ENCODE measurements at regions not wholly inside any gene's neighbourhood (a gene's known extent, or its start where the extent isn't known, plus 50 kb on each side); places are given as distances from the start of the nearest gene placed in this dataset.

DNA sequence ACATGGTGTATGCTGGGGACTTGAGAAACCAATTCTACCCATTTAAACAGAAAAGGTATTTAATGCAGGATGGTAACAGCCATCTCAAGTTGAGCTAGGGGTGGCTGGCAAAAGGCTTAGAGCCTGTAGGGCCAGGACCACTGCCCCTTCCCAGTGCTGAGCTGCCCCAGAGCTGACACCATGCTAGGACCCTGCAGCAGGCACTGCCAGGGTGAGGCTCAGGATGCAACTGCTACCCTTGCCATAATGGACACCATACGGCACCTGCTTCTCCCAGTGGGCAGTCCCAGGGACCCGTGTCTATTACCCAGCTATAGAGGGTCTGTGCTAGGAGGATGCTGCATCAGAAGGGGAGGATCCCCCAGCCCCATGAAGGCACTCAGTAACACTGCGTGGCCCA lies 160.7 kb upstream of the ADCY1 start:
- Mint-ChIP-seq H3K9me3 (peaks cover 16% of the 10 kb centered on the region), H3K27me3 (ENCODE audit: low read depth, poor library complexity) (peaks cover 5% of the 10 kb centered on the region), H3K4me1 (no peaks in the 10 kb centered on the region), H3K4me3 (no peak overlapping the region), H3K36me3 (ENCODE audit: low read depth) (no peaks in the 10 kb centered on the region), H3K27ac (no peak overlapping the region)
- TF ChIP-seq, protein P1, sequence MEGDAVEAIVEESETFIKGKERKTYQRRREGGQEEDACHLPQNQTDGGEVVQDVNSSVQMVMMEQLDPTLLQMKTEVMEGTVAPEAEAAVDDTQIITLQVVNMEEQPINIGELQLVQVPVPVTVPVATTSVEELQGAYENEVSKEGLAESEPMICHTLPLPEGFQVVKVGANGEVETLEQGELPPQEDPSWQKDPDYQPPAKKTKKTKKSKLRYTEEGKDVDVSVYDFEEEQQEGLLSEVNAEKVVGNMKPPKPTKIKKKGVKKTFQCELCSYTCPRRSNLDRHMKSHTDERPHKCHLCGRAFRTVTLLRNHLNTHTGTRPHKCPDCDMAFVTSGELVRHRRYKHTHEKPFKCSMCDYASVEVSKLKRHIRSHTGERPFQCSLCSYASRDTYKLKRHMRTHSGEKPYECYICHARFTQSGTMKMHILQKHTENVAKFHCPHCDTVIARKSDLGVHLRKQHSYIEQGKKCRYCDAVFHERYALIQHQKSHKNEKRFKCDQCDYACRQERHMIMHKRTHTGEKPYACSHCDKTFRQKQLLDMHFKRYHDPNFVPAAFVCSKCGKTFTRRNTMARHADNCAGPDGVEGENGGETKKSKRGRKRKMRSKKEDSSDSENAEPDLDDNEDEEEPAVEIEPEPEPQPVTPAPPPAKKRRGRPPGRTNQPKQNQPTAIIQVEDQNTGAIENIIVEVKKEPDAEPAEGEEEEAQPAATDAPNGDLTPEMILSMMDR (IDR thresholded peaks at IDR 0.05): no peak
- no peak for DNase-seq

DNA sequence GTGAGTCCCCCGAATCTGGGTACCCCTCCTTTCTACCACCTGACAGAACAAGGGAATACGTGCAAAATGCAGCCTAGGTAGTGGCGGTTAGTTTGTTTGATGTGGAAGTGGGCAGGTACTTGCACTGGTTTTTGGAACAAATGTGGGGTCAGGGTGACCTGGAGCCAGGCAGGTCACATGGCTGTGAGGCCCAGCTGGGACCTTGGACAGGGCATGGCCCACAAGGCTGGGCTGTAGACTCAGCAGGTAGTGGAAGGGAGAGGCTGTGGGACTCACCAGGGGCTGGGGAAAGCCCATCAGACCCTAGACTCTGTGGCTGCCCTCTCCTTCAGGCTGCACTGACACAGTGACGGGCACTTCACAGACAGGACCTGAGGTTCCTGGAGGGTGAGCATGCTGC lies 159.9 kb upstream of the ADCY1 start:
- peaks cover 4% of the 10 kb centered on the region for H3K27me3 Mint-ChIP-seq (ENCODE audit: low read depth, poor library complexity)
- peaks cover 16% of the 10 kb centered on the region for H3K9me3 Mint-ChIP-seq
- H3K27ac Mint-ChIP-seq: no peak overlapping the region
- TF ChIP-seq, protein P1 (IDR thresholded peaks at IDR 0.05): no peak
- no peaks in the 10 kb centered on the region for H3K36me3 Mint-ChIP-seq (ENCODE audit: low read depth)
- H3K4me3 Mint-ChIP-seq: no peak overlapping the region
- DNase-seq: no peak
- H3K4me1 Mint-ChIP-seq: no peaks in the 10 kb centered on the region

DNA sequence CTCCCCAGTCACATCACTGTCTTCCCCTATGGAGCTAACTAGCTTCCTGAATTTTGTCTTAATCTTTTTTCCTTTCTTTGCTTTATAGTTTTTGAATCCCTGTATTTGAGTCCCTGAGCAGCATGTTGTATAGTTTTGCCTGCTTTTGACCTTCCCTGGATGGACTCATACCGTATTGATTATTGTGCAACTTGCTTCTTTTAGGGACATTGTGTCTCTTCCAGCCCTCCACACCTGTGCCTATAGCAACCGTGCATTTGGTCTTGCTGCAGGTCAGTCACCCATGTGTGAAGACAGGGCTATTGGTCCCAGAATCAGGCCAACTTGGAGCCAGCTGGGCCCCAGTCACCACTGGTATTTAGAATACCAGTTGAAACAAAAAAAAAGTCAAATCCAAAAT lies 158.9 kb upstream of the ADCY1 start:
- no peak for DNase-seq
- Mint-ChIP-seq H3K4me3 (no peak overlapping the region), H3K36me3 (ENCODE audit: low read depth) (no peaks in the 10 kb centered on the region)

DNA sequence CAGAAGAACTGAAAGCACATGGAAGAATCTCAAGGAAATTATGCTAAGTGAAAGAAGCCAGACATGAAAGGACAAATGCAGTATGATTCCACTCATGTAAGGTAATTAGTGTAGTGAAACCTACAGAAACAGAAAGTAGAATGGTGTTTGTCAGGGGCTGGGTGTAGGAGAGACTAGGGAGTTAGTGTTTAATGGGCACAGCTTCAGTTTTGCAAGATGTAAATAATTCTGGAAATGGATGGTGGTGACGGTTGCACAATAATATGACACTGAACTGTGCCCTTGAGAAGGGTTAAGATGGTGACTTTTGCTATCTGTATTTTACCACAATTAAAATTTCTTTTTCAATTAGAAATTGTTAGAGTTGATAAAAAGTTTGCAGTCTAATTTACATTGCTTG lies 157.3 kb upstream of the ADCY1 start:
- TF ChIP-seq, protein P1 (IDR thresholded peaks at IDR 0.05): no peak
- Mint-ChIP-seq H3K4me1 (no peaks in the 10 kb centered on the region), H3K4me3 (no peak overlapping the region), H3K27ac (no peak overlapping the region), H3K9me3 (no peaks in the 10 kb centered on the region), H3K36me3 (ENCODE audit: low read depth) (no peaks in the 10 kb centered on the region), H3K27me3 (ENCODE audit: low read depth, poor library complexity) (peaks cover 4% of the 10 kb centered on the region)
- no peak for DNase-seq

More for the DNA sequence above, 158.9 kb upstream of the ADCY1 start:
- TF ChIP-seq, protein P1 (IDR thresholded peaks at IDR 0.05): no peak
- Mint-ChIP-seq H3K27me3 (ENCODE audit: low read depth, poor library complexity) (peaks cover 4% of the 10 kb centered on the region), H3K9me3 (peaks cover 12% of the 10 kb centered on the region), H3K4me1 (no peaks in the 10 kb centered on the region), H3K27ac (no peak overlapping the region)

DNA sequence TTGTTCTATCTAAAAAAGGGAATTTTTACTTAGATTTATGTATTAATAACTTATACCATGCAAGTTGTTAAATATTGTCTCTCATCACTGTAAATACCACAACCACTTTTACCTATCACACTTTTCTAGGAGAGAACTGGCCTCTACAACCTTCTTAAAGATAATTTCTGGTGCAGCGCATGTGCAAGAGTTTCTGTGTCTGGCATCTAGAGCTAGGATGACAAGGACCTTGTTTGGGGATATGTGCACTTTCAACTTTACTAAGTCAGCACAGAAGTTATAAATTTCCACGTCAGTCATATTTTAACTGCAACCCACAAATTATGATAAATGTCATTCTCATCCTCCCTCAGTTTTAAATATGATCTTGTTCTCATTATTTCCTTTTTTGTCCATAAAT lies 156.9 kb upstream of the ADCY1 start:
- Mint-ChIP-seq H3K9me3 (no peaks in the 10 kb centered on the region), H3K4me3 (no peak overlapping the region), H3K36me3 (ENCODE audit: low read depth) (no peaks in the 10 kb centered on the region), H3K27me3 (ENCODE audit: low read depth, poor library complexity) (peaks cover 4% of the 10 kb centered on the region), H3K4me1 (no peaks in the 10 kb centered on the region), H3K27ac (no peak overlapping the region)
- TF ChIP-seq, protein P1 (IDR thresholded peaks at IDR 0.05): no peak
- DNase-seq: no peak

DNA sequence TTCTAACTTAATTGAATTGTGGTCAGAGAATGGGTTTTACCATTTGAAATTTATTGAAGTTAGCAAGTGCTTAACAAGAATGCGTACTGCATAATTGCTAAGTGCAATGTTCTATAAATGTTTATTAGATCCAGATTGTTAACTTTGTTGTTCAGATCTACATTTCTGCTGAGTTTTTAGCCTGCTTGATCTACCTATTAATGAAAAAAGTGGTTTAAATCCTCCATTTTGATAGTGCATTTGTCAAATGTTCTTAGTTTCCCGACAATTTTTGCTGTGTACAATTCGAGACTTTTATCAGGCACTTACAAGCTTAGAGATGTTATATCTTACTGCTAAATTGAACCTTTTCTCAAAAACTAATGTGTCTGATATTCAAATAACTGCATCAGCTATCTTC lies 156.4 kb upstream of the ADCY1 start:
- Mint-ChIP-seq H3K4me1 (no peaks in the 10 kb centered on the region), H3K9me3 (no peaks in the 10 kb centered on the region), H3K4me3 (no peak overlapping the region), H3K36me3 (ENCODE audit: low read depth) (no peaks in the 10 kb centered on the region), H3K27me3 (ENCODE audit: low read depth, poor library complexity) (peaks cover 4% of the 10 kb centered on the region), H3K27ac (no peak overlapping the region)
- TF ChIP-seq, protein P1 (IDR thresholded peaks at IDR 0.05): no peak
- DNase-seq: no peak

Data from nephron progenitor cell (in vitro differentiated cells).